ENCODE measurements at regions not wholly inside any gene's neighbourhood (a gene's known extent, or its start where the extent isn't known, plus 50 kb on each side); places are given as distances from the start of the nearest gene placed in this dataset.
A peak's percentile ranks its signal among the peaks of the same experiment; 100 is the strongest.

DNA sequence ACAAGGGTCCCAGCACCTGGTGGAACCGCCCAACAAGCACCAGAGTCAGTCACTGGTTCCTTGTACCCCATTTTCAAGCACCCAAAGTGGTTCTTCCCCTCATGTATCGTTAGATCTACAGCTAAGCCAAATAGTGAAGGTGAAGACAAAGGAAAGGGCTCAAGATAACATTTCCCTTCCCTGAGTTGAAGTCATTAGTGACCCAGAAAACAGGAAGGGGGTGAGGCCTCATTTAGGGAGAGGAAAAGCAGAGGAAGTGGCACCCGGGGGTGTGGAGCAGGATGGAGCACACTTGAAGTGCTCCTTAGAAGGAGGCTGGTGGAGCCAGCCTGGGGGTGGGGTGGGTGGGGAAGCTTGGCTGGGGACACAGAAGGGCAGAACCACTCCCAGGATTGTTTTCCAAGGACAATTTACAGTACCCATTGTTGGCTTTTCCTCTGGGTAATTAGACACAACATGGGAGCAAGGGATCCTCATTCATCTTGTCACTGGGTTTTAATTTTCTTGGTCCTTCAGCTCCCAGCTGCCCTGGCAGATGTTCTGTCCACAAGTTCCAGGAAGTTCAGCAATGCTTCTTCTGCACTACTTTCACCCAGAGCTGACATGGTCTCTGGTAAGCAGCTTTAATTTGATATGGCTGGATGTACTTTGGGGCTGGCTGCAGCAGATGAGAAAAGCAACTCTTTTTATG is 73.3 kb upstream of the CD93 start:
- TF ChIP-seq, protein P1, sequence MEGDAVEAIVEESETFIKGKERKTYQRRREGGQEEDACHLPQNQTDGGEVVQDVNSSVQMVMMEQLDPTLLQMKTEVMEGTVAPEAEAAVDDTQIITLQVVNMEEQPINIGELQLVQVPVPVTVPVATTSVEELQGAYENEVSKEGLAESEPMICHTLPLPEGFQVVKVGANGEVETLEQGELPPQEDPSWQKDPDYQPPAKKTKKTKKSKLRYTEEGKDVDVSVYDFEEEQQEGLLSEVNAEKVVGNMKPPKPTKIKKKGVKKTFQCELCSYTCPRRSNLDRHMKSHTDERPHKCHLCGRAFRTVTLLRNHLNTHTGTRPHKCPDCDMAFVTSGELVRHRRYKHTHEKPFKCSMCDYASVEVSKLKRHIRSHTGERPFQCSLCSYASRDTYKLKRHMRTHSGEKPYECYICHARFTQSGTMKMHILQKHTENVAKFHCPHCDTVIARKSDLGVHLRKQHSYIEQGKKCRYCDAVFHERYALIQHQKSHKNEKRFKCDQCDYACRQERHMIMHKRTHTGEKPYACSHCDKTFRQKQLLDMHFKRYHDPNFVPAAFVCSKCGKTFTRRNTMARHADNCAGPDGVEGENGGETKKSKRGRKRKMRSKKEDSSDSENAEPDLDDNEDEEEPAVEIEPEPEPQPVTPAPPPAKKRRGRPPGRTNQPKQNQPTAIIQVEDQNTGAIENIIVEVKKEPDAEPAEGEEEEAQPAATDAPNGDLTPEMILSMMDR (conservative IDR thresholded peaks at IDR 0.05; ENCODE audit: low read depth), result no peak
- POLR2A ChIA-PET (ENCODE audit: low non-redundant PET), result no interaction called here
- no peak overlapping the region for H3K27ac ChIP-seq
- DNase-seq (ENCODE audit: low spot score), result no peak
- CTCF ChIA-PET, result interaction anchor here (0.8 to 2.1 kb wide), 3 partner anchors 42 to 468 kb away, joined by 3 to 4 read pairs (median 3); no protein-coding TSS in a partner anchor

DNA sequence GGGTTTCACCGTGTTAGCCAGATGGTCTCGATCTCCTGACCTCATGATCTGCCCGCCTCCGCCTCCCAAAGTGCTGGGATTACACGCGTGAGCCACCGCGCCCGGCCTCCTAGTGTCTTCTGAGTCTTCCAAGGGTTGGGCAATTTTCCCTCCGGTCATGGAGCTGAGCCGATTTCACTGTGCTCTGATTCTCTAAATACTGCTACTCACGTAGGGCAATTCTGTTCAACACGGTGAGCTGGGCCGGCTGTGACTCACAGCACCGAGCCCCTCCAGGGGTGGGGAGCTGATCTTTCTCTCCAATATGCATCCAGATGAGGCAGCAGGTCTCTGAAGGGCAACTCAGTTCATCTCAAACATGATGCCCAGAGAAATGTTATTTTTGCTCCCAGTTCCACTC is 71.6 kb upstream of the CD93 start:
- TF ChIP-seq, protein P1 (conservative IDR thresholded peaks at IDR 0.05; ENCODE audit: low read depth), result no peak
- H3K27ac ChIP-seq, result peak overlapping the region; percentile 7; the same call in 1 of the 2 replicates
- ChIA-PET POLR2A (ENCODE audit: low non-redundant PET) (no interaction called here), CTCF (interaction anchor here (0.5 kb wide), 2 partner anchors 21 to 70 kb away, joined by 3 read pairs; no protein-coding TSS in a partner anchor)
- DNase-seq (ENCODE audit: low spot score), result peak; percentile 63

DNA sequence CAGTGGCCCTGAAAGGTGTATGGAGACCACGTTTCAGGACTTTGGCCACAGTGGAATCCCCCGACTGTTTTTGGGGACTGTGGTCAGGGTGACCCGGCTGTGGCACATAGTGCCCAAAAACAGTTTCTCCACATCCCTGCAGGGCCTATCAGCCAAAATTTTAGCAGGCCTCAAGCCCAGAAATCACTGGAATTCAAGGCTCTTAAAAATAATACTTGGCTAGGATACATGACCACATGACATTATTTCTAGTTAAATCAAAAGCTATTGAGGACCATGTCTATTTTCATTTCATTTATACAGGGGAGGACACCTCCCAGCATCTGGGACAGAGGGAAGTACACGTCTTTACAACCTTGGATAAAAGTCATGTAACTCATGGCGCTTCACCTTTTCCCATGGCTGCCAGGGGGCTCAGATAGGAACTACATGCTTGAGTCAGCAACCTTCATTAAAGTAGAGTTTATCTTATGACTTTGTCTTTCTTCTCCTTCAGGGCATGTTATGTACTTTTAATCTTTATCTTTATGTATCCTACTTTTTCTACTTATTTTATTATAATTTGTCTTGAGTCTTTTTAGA is 70.8 kb upstream of the CD93 start:
- DNase-seq (ENCODE audit: low spot score), result no peak
- POLR2A ChIA-PET (ENCODE audit: low non-redundant PET), result no interaction called here
- H3K27ac ChIP-seq, result peak overlapping the region; percentile 56
- TF ChIP-seq, protein P1 (conservative IDR thresholded peaks at IDR 0.05; ENCODE audit: low read depth), result no peak
- CTCF ChIA-PET, result interaction anchor here (0.6 kb wide), 1 partner anchor 841 kb away, joined by 3 read pairs; no protein-coding TSS in a partner anchor

DNA sequence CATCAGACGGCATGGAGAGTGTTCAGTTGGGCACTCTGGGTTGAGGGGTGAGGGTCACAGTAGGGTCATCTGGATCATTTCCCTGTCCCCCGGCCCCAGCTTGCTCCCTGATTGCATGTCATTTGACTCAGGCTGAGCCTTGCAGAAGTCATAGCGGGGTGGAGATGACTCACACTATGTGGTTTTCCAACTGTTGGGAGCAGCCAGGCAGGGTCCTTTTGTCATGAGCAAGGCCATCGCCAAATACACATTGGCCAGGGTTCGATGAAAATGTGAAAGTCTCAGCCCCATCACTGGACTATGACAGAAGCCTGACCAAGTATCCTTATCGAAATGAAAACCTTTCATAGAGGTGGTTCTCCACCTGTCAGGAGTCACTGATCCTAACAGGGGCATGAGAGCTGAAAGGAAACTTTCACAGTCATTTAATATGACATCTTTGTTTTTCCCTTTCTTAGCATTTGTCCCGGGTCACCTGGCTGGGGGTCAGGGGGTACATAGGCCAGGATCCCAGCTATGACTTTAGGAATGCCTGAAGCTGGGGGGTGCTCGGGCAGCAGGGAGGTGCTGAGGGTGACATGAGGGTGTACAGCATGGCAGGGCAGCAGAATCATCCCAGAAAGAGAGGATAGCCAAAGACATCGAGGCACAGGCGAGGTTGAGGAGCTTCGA is 70.2 kb upstream of the CD93 start:
- CTCF ChIA-PET, result interaction anchor here (0.6 to 1.0 kb wide), 2 partner anchors 105 to 840 kb away, joined by 3 read pairs; no protein-coding TSS in a partner anchor
- H3K27ac ChIP-seq, result peak overlapping the region; percentile 56
- DNase-seq (ENCODE audit: low spot score), result peak; percentile 70
- POLR2A ChIA-PET (ENCODE audit: low non-redundant PET), result interaction anchor here (0.5 kb wide), 1 partner anchor 40 kb away, joined by 4 read pairs; no protein-coding TSS in a partner anchor
- TF ChIP-seq, protein P1 (conservative IDR thresholded peaks at IDR 0.05; ENCODE audit: low read depth), result no peak

DNA sequence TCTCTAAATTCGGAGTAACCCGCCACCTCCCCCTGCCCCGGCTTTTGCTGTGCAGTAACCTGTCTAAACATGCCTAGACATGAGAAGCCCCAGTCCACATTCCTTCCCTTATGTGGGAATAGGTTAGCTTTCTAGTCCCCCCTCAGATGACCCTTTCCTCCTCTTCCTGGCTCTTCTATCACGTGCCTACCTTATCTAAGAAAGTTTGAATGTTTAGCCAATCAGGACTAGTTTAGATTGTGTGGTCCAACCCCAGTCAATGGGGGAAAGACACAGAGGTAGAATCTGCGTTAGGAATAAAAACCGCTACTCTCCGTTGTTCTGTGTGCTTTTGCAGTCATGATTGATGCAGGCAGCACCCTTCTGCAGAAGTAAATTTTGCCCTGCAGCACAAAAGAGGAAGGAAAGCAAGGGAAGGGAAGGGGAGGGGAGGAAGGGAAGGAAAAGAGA is 69.0 kb upstream of the CD93 start:
- ChIA-PET CTCF (interaction anchor here (0.5 to 0.6 kb wide), 2 partner anchors 105 to 401 kb away, joined by 3 read pairs; no protein-coding TSS in a partner anchor), POLR2A (ENCODE audit: low non-redundant PET) (no interaction called here)
- TF ChIP-seq, protein P1 (conservative IDR thresholded peaks at IDR 0.05; ENCODE audit: low read depth), result no peak
- DNase-seq (ENCODE audit: low spot score), result peak; percentile 72
- no peak overlapping the region for H3K27ac ChIP-seq

DNA sequence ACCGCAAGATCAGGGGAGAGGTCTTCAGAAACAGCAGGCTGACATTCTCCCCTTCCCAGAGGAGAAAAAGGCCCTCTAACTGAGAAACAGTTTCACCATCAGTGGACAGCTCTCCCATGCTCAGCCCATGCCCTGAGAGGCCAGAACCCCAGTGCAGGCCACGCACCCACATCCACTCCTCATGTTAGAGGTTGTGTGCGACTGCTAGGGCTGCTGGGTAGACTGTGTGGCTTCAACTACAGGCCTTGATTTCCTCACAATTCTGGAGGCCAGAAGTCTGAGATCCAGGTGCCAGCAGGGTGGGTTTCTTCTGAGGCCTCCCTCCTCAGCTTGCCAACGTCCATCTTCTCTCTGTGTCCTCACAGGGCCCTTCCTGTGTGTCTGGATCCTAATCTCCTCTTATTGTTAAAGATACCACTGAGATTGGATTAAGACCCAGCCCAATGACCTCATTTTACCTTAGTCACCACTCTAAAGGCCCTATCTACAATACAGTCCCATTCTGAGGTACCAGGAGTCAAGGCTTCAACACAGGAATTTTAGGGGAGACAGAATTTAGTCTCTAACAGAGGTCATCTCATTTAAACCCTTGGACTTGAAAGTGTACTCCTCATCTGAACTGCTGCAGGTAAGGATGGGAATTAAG is 67.7 kb upstream of the CD93 start:
- TF ChIP-seq, protein P1 (conservative IDR thresholded peaks at IDR 0.05; ENCODE audit: low read depth), result no peak
- CTCF ChIA-PET, result no interaction called here
- no peak overlapping the region for H3K27ac ChIP-seq
- POLR2A ChIA-PET (ENCODE audit: low non-redundant PET), result no interaction called here
- no peak for DNase-seq (ENCODE audit: low spot score)
